Osteocyte (in vitro differentiated cells): ENCODE measurements at regions not wholly inside any gene's neighbourhood (a gene's known extent, or its start where the extent isn't known, plus 50 kb on each side); places are given as distances from the start of the nearest gene placed in this dataset.

ENCODE experiments used
- DNase-seq: peaks from one replicate; pipeline ENCODE4 v3.0.0; 2021; ENCODE audit warnings: mixed read lengths; ENCODE audit not compliant: unreplicated experiment; ENCODE audit errors: extremely low spot score
- H3K27ac Mint-ChIP-seq: one replicate; pipeline ENCODE4 v1.8.0; 2021; ENCODE audit warnings: mild to moderate bottlenecking, mixed read lengths; ENCODE audit not compliant: unreplicated experiment
- H3K27me3 Mint-ChIP-seq: one replicate; pipeline ENCODE4 v1.8.0; 2021; ENCODE audit warnings: mixed read lengths; ENCODE audit not compliant: unreplicated experiment
- H3K36me3 Mint-ChIP-seq: one replicate; pipeline ENCODE4 v1.8.0; 2021; ENCODE audit warnings: mixed read lengths; ENCODE audit not compliant: unreplicated experiment
- H3K4me1 Mint-ChIP-seq: one replicate; pipeline ENCODE4 v1.8.0; 2021; ENCODE audit warnings: mixed read lengths; ENCODE audit not compliant: unreplicated experiment
- H3K4me3 Mint-ChIP-seq: one replicate; pipeline ENCODE4 v1.8.0; 2021; ENCODE audit warnings: mild to moderate bottlenecking, moderate library complexity, mixed read lengths; ENCODE audit not compliant: unreplicated experiment
- H3K9me3 Mint-ChIP-seq: one replicate; pipeline ENCODE4 v1.8.0; 2021; ENCODE audit warnings: mixed read lengths; ENCODE audit not compliant: unreplicated experiment
- CTCF ChIP-seq: fragments of 200-600 bp; sonication (generic); IDR thresholded peaks from 2 replicates; pipeline ENCODE4 v1.5.0; 2021; ENCODE audit warnings: antibody characterized with exemption, mild to moderate bottlenecking, moderate library complexity

GRCh38 chr20:24273251-24273650 lies 196.2 kb upstream of the SYNDIG1 start:
- Mint-ChIP-seq H3K4me3 (no peak overlapping the region), H3K36me3 (no peaks in the 10 kb centered on the region), H3K9me3 (no peaks in the 10 kb centered on the region), H3K27ac (no peak overlapping the region), H3K27me3 (peaks cover 9% of the 10 kb centered on the region), H3K4me1 (no peaks in the 10 kb centered on the region)
- DNase-seq = no peak
- TF ChIP-seq CTCF = no peak

GRCh38 chr20:24261351-24261750 lies 208.1 kb upstream of the SYNDIG1 start:
- Mint-ChIP-seq H3K4me1 (no peaks in the 10 kb centered on the region), H3K27me3 (peaks cover 17% of the 10 kb centered on the region), H3K27ac (no peak overlapping the region), H3K9me3 (no peaks in the 10 kb centered on the region), H3K4me3 (no peak overlapping the region), H3K36me3 (no peaks in the 10 kb centered on the region)
- no peak for DNase-seq
- TF ChIP-seq CTCF = no peak

- no peaks in the 10 kb centered on the region for H3K9me3 Mint-ChIP-seq
- no peak overlapping the region for H3K4me3 Mint-ChIP-seq
- no peak for DNase-seq
- no peak overlapping the region for H3K27ac Mint-ChIP-seq
- no peak for TF ChIP-seq CTCF
- H3K27me3 Mint-ChIP-seq = peaks cover 6% of the 10 kb centered on the region
- no peaks in the 10 kb centered on the region for H3K4me1 Mint-ChIP-seq
- no peaks in the 10 kb centered on the region for H3K36me3 Mint-ChIP-seq
Measured at GRCh38 chr20:24257171-24257570, 212.3 kb upstream of the SYNDIG1 start.

- no peak for TF ChIP-seq CTCF
- Mint-ChIP-seq H3K36me3 (no peaks in the 10 kb centered on the region), H3K27me3 (peaks cover 3% of the 10 kb centered on the region), H3K4me3 (no peak overlapping the region), H3K4me1 (no peaks in the 10 kb centered on the region), H3K27ac (no peak overlapping the region), H3K9me3 (no peaks in the 10 kb centered on the region)
- DNase-seq = no peak
Measured at GRCh38 chr20:24256307-24256706, 213.1 kb upstream of the SYNDIG1 start.

- no peak overlapping the region for H3K4me3 Mint-ChIP-seq
- no peak overlapping the region for H3K27ac Mint-ChIP-seq
- DNase-seq = no peak
- no peaks in the 10 kb centered on the region for H3K36me3 Mint-ChIP-seq
- H3K27me3 Mint-ChIP-seq = peaks cover 4% of the 10 kb centered on the region
- no peaks in the 10 kb centered on the region for H3K4me1 Mint-ChIP-seq
- H3K9me3 Mint-ChIP-seq = no peaks in the 10 kb centered on the region
- TF ChIP-seq CTCF = no peak
Measured at GRCh38 chr20:24254480-24254879, 214.9 kb upstream of the SYNDIG1 start.
